GM12891 (cell line): ENCODE measurements at regions not wholly inside any gene's neighbourhood (a gene's known extent, or its start where the extent isn't known, plus 50 kb on each side); places are given as distances from the start of the nearest gene placed in this dataset.

ENCODE experiments used
- POLR2A ChIP-seq: IDR thresholded peaks from 2 replicates; pipeline ENCODE4 v1.6.1; 2011; ENCODE audit warnings: low read depth, low read length, control low read depth
- POLR2AphosphoS5 ChIP-seq: IDR thresholded peaks from 2 replicates; pipeline ENCODE4 v1.6.1; 2011; ENCODE audit warnings: low read depth, low read length, control low read depth
- SPI1 ChIP-seq: IDR thresholded peaks from 2 replicates; pipeline ENCODE4 v1.6.1; 2011; ENCODE audit warnings: low read depth, low read length, control low read depth
- TAF1 ChIP-seq: IDR thresholded peaks from 2 replicates; pipeline ENCODE4 v1.6.1; 2011; ENCODE audit warnings: low read depth, low read length, control low read depth

DNA sequence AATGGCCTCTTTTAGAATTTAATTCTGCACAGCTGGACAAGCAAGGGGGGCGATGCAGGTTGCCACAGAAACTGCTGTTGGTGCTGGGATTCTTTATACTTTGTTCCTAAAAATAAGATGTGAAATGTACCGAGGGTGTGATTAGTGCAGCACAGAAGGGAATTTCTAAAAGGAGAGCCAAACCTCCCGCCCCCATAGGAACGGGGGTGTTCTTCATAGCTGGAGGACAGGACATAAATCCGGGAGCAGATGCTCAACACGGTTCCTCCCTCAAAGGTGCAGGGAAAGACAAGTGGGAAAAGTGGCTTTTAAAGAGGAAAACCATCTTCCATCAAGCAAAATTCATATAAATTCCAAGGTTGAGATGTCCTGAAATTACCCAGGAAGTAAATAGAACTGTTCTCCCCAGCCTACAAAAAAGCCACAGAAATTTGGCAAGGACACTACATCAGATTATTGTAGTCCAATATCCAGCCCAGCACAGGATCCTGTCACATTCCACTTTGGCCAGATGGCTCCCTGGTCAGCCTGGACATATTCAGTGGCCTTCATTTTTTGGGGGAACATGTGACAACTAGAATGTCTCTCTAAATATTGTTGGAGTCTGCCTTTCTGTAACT lies 51.4 kb upstream of the TMX1 start:
- no peak for TF ChIP-seq POLR2A
- no peak for TF ChIP-seq TAF1
- no peak for TF ChIP-seq POLR2AphosphoS5
- TF ChIP-seq SPI1 = no peak
